ENCODE measurements at regions not wholly inside any gene's neighbourhood (a gene's known extent, or its start where the extent isn't known, plus 50 kb on each side); places are given as distances from the start of the nearest gene placed in this dataset.
"Not testable (repeated sequence)": the region's sequence is repeated elsewhere in the genome, so short reads cannot be mapped to it uniquely, and the experiment has no call there.

DNA sequence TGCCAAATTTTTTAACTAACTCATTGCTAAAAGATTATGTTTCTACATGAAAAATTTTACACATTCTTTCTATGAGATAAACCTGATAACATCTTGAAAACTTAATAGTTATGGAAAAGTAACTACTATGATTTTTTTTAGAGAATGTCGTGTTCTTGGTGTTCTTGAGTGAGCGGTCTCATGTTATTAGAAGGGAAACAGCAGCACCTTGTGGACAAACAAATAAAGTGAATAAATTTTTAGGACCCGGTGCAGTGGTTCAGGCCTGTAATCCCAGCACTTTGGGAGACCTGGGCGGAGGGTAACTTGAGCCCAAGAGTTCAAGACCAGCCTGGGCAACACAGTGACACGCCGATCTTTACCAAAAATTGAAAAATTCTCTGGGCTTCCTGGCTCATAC, 166.0 kb downstream of the FOXD4L6 start:
- TF ChIP-seq, protein P1, sequence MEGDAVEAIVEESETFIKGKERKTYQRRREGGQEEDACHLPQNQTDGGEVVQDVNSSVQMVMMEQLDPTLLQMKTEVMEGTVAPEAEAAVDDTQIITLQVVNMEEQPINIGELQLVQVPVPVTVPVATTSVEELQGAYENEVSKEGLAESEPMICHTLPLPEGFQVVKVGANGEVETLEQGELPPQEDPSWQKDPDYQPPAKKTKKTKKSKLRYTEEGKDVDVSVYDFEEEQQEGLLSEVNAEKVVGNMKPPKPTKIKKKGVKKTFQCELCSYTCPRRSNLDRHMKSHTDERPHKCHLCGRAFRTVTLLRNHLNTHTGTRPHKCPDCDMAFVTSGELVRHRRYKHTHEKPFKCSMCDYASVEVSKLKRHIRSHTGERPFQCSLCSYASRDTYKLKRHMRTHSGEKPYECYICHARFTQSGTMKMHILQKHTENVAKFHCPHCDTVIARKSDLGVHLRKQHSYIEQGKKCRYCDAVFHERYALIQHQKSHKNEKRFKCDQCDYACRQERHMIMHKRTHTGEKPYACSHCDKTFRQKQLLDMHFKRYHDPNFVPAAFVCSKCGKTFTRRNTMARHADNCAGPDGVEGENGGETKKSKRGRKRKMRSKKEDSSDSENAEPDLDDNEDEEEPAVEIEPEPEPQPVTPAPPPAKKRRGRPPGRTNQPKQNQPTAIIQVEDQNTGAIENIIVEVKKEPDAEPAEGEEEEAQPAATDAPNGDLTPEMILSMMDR (conservative IDR thresholded peaks at IDR 0.05), result peak; percentile 33
- not testable (repeated sequence) for TF ChIP-seq ZFX (IDR thresholded peaks at IDR 0.05)
